Hypothalamus (tissue), 51 donors: ENCODE measurements at regions not wholly inside any gene's neighbourhood (a gene's known extent, or its start where the extent isn't known, plus 50 kb on each side); places are given as distances from the start of the nearest gene placed in this dataset.

Experiments used
- DNase-seq, 51 donors: peaks; one replicate each; lab custom pipeline; 2025; lab: John Stamatoyannopoulos, UW

DNA sequence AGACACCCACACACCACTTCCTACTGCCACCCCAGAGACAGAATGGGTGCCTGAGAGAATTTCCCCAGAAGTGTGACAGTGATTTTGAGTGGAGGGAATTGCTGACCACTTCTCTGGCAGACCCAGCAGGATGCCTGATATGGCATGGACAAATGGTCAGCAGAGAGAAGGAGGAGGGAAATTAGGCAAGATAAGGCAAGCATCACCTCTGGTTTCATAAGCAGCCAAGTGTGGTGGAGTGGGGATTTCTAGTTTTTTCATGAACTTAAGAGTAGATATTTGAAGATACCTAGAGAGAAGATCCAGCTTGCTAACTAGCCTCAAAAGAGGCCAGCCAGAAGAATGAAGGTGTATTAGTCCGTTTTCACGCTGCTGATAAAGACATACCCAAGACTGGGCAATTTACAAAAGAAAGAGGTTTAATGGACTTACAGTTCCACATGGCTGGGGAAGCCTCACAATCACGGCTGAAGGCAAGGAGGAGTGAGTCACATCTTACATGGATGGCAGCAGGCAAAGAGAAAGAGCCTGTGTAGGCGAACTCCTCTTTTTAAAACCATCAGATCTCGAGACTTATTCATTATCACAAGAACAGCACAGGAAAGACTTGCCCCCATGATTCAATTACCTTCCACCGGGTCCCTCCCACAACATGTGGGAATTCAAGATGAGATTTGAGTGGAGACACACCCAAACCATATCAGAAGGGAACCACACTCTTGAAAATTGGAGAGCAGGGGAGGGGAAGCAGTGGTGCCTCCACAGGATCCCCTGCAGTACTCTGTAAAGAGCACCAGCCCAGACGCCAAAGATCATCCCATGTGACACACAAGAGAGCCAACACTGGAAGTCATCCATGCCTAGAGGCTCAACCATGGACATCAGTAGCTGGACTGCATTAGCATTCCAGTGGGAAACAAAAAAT, 64.2 kb downstream of the RBM43 start:
- DNase-seq = peak in 1 of 51 donors; percentile 29

DNA sequence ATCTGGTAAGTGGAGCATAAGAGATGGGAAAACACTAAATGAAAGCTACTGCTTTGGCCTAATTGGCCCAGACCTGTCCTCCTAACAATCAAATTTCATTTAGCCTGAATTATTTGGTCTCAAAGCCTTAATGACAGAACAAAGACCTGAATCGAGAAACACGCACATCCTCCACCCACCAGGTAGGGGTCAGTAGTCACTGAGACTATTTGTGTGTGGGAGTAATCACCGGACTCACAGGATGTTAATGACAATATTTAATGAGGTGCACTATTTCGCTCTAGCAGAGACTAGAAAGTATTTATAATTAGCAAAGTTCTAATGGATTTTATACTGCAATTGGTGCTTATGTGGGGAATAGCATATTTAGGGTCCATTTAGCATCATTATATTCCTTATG, 68.1 kb downstream of the RBM43 start:
- DNase-seq = no peak

DNA sequence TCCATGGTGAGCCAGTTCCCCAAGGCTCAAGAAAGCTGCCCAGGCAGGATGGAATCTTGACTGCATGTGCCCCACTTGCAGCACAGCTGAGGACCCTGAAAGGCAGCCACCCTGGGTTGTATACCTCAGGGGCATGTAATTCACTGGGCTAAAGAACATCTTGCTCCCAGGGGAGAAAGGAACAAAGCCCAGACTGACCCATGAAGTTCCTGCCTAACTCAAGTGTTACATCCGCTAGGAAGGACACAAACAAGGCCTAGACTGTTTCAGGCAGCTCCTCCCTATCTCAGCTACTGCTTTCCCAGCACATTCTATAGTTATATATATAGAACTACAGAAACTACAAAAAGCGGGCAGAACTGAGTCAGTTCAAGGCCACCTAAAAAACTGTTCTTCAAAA, 69.0 kb downstream of the RBM43 start:
- DNase-seq = no peak

DNA sequence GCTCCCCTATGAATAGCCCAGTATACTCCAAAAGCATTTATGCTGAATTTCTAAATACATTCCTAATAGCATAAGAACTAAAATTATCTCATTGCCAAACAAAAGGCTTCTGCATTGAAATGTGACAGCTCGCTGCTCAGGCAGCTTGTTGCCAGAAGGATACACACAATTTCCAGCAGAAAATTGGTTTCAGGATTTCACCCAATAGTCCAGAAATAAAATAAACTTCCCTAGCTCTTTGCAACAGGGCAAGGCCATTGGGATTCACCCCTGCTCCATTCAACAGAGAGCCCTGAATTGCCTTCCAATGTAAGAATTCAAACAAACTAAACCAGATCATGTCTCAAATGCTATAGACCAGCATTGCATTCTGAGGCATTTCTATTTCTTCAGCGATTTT, 70.7 kb downstream of the RBM43 start:
- DNase-seq = peak in 1 of 51 donors; percentile 31

DNA sequence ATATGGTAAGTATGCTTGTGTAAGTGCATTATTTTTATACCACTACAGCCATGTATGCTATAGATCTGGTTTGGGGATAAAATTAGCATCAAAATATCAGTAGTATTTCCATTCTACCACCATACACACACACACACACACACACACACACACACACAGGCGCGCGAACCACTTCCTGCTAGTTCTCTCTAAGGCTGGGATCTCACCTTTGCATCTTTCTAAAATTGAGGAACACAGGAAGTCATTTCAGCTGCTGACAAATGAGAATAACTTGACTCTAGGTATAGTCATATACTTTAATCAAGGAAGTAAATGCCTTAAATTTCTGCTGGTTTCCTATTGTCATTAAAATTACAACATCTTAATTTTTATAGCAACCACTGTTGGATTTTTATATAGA, 72.5 kb downstream of the RBM43 start:
- no peak for DNase-seq

DNA sequence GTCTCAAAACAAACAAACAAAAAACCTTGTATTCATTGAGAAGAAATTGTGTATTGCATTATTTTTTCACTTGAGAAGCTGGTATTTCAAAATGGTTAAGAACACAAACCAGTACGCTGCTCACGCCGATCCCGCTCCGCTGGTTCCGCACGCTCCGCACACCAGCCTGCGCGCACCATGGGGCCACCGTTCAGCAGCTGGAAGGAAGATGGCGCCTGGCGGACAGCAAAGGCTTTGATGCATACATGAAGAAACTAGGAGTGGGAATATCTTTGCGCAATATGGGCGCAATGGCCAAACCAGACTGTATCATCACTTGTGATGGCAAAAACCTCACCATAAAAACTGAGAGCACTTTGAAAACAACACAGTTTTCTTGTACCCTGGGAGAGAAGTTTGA, 75.7 kb downstream of the RBM43 start:
- DNase-seq = no peak

DNA sequence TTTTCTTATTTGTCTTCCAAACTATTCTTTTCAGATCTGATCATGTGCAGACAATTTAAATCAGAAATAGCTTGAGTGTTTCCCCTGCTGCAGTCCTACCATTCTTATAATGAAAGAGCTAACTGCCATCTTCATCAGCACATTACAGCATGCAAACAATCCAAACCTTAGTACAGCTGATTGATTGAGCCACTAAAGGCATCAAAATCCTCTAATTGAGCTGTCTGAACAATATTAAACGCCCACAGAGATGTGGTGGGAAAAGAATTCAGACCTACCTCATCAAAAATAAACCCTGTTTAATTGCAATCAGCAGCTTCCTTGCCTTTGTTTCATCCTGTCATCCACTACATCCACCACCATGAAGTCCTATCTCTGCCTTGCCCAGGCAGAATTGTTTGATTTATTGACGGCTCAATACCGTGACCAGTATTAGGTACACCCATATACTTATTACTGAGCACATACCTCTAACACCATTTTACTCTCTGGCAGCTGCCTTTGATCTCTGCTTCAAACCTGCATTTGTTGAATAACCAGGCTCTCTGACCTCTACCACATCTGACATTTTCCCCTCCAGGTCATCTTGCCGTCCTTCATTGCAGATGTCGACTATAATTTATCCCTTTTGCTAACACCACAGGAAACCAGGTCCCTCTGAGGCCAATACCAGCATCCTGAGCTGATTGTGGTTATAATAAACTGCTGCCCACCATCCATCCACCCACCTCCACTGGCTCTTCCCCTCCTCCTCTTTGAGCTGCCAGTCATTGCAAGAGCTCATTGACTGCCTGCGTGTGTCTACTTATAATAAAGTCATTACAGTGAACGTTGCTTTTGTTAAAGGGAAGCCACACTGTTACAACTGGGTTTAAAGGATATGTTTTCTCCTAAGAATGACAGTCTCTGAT, 78.5 kb downstream of the RBM43 start:
- DNase-seq = no peak

DNA sequence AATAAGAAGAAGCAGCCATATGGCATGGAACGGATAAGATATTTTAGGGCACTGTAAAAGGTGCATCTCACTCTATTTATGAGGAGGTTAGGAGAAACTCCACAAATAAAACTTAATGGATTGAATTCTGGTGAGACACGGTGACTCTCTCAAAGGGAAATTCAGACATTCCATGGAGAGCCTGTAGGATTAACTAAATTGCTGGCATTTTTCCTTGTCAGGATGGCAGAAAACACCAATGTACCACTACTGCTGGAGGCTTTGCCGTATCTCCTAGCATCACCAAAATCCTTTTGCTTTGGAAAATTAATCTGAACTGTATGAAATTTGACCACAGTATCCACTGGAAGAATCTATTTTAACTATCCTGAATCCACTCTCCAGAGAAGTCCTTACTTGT, 79.3 kb downstream of the RBM43 start:
- DNase-seq = no peak

DNA sequence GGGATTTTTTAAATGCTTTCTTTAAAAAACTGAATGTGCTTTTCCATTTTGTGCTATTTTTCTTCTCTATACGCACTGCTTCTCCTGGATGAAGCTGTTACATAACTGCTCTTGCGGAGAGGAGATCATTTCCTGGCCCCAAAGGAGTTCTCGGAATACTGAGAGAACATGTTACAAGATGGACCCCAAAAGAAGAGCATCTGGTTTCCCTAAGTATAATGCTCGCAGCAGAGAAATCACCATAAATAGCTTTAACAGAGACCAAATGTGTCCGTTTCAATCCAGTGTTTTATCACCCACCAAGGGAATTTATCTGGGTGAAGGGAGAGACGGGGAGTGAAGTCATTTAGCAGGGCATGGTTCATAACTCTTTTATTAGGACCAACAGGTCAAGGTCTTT, 80.1 kb downstream of the RBM43 start:
- DNase-seq = no peak

DNA sequence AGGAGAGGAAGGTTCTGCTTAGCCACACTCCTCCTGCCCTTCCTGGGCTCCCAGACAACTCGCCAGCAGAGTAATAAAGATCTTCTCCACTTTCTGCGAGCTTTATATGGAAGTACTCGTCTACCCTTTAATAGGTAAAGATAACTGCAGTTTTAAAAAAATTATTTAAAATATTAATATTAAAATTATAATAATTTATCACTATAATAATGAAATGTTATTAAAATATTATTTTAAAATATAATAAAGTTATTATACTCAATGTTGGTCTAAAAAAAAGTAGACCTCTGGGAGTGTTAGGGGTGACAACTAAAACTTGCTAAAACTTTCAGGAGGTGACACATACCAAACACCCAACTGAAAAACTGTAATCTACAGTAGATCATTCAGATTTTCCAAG, 81.5 kb downstream of the RBM43 start:
- no peak for DNase-seq

DNA sequence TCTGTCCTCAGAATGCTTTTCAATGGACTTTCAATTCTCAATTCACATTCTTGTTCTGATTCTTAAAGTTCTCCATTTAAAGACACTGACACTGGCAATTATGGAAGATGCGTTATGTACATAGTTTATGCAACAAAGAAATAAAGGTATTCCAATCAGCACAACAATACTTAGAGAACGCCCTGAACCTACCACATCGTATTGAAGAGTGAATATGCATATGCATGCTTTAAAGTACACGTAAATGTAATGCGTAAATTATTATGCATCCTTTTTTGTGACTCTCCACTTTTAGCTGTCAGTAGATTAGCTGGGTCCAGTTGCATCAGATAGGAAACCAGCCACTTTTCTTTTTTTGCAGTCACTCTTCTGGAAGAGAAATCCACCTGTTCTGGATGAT, 83.5 kb downstream of the RBM43 start:
- DNase-seq = no peak

DNA sequence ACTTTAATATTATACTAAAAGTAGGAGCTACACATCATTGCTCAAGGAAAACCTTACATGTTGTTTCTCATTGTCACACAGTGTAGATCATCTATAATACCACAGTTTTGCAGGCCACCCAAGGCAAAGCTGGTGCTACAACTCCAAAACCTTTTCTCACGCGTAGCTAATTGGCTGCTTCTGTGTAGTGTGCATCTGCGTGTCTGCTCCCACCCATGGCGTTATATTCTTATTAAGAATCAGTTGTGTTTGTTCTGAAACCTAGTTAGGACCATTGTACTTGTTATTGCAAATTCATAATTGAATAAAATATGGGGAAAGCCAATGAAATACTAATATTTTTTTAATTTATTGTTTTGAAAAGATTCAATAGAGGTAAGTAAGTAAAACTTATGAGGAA, 83.9 kb downstream of the RBM43 start:
- DNase-seq = no peak

DNA sequence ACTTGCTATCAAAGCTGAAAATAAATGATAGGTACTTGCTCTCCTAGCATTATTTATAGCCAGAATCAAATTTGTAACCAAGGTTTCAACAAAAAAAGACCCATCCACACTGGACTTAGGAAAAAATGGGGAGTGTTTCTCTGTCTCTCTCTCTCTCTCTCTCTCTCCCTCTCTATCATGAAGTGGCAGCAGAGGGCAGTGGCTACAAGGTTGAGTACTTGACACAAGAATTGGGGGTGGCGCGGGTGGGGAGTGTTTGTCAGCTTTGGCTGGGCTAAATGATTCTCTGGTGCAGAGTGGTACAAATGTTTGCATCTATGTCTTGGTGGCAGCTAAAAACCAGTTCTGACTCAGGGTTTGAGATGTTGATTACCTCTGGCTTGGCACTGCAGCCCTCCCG, 85.0 kb downstream of the RBM43 start:
- DNase-seq = no peak

DNA sequence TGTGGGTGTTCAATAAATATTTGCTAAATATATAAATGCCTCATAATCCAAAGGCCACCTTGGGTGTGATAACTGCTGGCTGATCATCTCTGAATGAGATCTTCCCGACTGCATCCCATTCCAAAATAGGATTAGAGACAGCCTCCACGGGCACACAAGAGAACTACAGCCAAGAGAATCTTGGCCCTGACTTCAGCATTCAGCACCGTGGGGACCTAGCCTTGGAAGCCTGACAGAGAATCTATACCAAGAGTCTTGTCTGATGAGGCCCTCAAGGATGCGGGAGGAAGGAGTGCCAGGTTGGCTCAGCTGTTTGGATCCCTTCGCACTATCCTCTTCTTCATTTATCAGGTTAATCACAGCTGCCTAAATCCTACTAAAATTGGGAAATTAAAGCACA, 85.8 kb downstream of the RBM43 start:
- no peak for DNase-seq

DNA sequence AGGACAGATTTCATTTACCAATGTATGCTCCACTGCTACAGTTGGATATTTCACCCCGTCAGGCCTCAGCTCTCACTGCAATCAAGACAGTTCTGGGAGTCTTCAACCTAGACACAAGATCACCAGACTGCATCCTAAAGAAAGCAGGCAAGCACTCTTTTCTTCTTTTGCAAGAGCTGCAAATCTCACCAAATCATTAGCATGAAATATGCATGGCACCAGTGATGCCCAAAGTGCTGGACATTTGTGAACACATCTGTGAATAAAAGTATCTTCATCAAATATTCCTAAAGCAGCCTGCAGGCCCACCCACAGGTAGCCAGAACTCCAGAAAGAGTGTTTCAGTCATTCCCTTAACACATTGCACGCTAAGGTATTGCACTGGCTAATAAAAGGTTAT, 87.5 kb downstream of the RBM43 start:
- DNase-seq = no peak

DNA sequence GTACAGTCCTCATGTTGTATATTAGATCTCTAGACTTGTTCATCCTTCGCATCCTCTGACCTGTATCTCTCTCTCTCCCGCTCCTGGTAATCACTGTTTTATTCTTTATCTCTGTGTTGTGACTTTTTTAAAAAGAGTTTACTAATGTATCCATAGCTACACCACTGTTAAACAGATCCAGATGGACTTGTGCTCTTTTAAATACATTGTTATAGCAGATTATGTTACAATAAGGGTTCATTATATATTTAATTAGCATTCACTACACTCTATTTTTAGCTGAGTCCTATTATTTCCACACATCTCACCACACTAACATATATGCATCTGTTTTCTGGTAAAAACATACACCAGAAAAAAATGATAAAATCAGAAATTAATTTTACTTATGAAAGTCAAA, 90.5 kb downstream of the RBM43 start:
- no peak for DNase-seq

DNA sequence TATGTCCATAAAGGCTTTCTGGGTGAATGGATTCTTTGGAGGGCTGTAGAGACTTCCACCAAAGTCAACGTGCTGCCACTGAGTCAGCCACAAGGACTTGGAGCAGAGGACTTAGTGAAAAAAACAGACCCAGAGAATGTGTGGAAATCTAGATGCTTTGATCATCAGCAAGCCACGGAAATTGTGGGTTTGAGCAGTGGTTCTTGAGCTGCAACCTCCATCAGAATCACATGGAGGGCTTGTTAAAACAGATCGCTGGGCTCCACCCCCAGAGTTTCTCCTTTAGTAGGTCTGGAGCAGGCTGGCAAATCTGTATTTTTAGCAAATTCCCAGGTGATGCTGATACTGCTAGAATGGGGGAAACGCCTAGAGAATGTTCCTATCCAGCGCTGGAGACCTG, 95.3 kb downstream of the RBM43 start:
- no peak for DNase-seq

DNA sequence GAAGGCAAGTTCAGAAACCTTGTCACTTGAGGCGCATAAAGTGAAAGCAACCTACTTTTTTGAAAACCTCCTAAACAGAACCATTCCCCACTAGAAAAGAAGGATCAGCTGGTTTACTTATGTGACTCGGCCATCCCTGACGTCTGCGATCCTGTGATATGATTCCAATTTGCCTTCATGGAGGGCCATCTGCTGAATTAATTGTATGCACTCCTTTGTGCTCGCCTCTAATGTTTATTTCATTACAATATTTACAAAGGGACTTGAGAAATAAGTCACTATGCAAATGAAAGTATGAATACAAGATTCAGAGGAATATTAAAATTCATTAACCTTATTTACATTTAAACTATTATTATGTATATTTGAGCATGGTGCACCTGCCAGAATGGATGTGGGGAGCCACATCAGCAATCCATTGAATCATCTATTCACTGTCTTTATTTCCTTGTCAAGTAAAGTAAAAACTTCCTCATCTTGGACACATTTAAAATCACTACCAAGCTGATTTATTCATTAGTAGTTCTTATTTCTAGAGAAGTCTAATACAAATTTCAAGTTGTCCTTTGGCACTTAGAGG, 96.5 kb downstream of the RBM43 start:
- DNase-seq = no peak

DNA sequence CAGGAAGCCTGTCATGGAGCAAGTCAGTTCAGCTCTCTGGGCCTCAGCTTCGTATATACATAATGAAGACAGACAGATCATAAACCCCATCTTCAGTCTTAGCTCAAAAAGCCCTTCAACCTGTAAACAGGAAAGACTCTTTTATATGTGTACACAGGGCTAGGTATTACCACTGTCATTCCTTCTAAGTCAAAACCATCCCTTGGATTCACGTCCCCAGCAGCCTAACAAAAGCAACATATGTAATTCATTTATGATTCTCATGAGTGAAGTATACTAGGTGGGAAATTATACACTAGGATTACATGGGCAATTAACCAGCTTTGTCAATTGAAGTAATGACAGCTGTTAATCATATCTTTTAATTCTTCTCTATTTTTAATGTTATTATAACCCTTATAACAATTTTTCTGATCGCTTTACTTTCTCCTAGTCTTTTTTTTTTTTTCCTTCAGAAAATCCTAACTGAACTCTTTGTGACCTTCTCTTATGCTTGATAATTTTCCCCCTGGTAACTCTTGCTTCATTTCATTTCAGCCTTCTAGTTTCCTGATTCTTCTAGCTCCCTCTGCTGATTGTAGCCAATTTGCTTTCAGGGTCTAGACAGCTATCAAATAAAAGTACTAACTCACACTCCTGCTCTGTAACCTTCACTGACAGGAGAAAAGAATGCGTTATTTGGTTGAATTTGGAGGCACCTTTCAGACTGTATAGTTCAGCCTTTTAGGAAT, 99.7 kb downstream of the RBM43 start:
- no peak for DNase-seq

DNA sequence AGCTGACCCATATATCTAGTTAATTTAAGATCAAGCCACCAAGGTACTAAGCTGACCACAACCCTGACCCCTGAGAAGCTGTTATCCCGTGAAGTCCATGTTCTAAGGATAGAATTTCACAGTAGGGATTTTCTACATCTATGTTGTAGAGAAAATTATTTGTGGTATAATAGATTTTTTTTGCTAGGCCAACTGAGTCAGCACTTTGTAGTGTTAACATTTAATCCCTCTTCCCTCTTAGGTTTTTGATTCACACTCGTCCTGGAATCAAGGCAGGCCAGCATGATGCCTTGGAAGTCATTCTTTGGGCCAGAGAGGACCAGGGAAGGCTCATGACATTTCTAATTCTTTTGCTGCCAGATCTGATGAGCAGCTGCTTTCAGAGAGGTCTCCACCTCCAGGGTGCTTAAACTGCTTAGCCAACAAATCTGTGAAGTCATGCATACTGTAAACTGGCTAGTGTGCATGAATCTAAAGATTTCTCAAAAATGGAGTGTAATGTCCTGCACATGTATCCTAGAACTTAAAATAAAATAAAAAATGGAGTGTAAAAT, 102.5 kb downstream of the RBM43 start:
- no peak for DNase-seq
